OCI-M2 (cell line): ENCODE measurements at regions not wholly inside any gene's neighbourhood (a gene's known extent, or its start where the extent isn't known, plus 50 kb on each side); places are given as distances from the start of the nearest gene placed in this dataset.
"Not testable (repeated sequence)": the region's sequence is repeated elsewhere in the genome, so short reads cannot be mapped to it uniquely, and the experiment has no call there.

Experiments used
- DNase-seq: peaks from one replicate; lab custom pipeline; 2025; ENCODE audit not compliant: unreplicated experiment; lab: John Stamatoyannopoulos, UW

DNA sequence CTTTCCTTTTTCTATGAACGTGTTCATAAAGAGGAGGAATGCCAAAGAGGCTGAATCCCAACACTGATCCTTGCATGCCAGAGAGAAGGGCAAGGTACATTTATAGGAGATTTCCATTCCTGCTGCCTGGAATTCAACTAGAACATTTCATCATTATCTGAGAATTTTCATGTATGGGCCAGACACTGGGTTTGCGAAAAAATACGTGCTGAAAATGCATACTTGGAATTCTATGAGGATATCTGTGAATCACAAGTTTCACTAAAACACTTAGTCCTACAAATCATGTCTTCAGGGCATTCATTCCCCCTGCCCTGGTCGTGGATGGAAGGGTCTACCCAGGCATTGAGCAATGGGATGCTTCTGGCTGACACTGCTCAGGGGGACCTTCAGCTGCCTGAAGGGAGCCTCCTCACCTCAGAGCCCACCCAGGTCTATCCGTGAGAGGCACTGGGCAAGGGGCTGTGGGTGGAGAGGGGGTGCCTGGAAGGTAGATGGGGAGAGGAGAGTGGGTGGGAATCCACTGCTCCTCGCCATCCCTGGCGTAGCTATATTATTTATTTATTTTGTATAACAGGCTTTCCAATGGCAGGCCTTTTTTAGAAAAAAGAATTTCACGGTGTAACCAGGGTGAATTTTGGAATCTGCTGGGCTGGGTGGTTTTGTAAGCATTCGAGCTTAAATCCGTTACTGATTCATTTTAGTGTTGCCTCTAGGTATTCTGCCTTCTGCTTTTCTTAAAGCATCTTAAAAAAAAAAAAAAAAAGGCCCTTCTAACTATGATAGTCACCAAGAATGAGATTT lies 560.6 kb upstream of the ID2 start:
- no peak for DNase-seq

DNA sequence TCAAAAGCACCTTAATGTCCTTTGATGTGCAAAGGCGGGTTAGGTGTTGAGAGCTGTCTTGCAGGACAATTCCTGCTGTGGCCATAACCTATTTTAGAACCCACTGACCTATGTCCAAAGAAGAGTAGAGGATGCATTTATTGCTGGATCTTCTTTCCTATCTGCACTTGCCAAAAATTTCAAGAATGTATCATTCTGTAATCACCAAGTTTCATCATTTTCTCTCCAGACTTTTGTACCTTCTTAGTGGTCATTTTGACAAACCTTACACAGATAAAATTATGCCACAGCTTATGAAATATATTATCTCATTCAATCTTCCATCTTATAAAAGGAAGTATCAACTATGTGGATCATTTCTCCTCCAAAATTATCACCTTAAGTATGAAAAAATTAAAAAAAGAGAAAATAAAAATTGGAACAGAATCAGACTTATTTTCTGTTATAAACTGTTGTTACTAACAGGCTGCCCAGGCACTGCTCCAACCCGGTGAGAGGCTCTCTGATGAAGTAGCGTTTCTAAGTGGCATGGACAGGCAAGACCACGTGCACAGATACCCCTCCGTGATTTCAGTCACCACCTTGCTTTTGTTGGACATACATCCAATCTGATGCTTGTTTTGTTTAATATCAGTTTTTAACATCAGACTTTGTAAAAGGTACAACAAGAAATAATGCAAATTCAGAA lies 559.9 kb upstream of the ID2 start:
- DNase-seq: no peak

DNA sequence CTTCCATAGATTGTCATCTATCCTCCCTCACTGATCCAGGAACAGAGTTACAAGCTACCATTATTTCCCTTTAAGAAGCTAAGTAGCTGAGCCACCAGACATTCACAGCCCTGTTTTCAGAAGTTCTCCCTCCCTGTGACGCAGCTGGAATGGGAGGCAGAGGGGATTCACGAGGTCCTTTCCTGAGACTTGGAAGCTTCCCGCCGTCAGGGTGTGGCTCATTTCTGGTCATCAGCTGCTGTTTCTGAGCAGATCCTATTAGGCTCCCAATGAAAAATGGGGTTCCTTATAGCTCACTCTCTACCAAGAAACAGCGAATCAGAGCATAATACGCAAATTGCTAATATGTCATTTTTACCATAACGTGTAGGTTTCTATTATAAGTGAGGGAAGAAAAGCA lies 559.3 kb upstream of the ID2 start:
- no peak for DNase-seq

DNA sequence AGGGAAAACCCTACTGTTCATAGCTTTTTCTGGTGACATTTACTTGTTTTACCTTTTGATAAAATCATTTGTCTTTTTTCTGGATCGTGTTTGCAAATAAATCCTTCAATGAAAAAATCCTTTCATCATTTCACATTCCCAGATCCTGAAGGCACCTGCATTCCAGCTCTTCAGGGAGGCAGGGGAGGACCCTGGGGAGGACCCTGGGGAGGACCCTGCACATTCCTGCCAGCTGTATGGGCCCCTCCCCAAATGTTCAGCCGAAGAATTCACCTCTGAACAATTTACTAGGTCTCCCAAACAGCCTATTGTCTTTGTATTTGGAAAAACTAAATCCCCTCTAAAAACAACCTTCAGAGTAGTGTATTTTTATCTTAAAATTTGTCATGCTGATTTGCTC lies 558.4 kb upstream of the ID2 start:
- no peak for DNase-seq

DNA sequence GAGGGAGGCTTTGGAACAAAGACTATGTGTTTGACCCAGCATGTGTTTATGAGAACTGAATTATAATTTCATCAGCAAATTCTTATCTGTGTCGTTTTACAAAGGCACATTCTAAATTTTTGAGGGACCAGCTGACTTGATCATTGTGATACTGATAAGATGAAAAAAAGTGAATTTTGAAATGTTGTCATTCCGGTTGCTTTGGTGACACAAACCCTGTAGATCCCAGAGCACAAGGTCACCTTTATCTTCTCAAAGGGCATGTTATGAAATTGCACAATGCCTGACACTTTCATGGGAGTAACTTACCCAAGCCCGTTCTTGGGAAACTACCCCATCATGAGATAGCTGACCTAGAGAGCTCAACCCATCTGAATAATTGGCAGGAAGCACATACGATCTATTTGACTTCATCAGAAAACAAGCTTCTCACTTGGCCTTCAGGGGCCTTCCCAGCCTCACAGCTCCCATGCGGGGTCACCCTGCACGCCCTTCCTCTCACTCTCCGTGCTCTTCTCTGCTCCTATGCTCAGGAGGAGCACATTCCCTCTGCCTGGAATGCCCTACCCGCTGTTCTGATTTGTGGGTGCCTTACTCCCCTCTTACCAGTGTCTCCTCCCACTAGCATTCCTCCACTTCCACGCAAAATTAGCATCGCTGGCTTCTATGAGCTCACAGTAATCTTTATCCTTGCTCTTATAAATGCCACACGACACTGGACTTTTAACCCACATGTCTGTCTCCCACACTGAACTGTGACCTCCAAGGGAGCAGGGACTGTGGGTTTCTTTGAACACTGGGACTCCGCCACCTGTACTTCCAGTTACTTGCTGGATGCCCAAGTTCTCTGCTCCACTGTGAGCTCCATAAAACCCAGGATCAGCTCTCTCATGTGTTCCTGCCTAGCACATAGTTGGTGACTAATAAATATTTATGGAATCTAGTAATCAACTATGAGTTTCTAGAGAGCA lies 555.8 kb upstream of the ID2 start:
- no peak for DNase-seq

DNA sequence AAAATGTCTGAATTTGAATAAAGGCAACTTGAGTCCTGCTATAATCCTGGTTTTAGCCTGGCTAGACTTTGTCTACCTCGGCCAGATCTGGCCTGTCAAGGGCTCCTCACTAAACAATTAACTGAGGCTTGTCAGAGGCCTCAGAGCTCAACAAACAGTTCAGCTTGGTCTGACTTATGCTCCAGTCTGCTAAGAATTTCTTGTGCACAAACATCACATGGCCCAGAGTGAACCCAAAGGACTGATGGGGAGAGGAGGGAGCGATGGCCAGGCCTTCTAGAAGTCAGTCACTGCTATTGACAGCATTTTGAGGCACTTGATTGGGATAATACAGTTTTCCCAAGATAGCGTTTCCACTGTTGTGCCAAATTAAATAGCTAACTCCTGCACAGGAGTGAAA lies 555.1 kb upstream of the ID2 start:
- DNase-seq: no peak

DNA sequence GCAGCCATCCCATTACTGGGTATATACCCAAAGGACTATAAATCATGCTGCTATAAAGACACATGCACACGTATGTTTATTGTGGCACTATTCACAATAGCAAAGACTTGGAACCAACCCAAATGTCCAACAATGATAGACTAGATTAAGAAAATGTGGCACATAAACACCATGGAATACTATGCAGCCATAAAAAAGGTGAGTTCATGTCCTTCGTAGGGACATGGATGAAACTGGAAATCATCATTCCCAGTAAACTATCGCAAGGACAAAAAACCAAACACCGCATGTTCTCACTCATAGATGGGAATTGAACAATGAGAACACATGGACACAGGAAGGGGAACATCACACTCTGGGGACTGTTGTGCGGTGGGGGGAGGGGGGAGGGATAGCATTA lies 550.4 kb upstream of the ID2 start:
- not testable (repeated sequence) for DNase-seq

DNA sequence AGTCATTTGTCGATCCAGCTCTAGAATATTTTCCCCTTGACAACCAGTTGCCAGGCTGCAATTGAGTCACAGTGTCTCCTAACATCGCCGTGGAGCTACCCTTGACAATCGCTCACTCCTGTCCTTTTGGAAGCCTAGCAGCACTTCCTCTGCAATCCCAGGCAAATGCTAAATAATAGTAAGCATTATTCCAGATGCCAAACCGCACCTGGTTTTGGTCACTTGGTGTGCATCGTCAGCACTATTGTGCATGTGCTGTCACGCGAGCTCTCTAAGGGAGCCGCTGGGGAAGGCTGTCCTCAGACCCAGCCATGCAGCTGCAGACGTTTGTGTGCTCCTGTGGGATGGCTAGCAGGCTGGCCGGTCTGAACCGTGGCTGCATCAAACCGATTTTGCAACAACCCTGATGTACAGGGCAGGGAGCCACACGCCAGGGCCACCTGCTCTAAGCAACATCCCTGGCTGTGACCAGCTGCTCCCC lies 549.5 kb upstream of the ID2 start:
- no peak for DNase-seq

DNA sequence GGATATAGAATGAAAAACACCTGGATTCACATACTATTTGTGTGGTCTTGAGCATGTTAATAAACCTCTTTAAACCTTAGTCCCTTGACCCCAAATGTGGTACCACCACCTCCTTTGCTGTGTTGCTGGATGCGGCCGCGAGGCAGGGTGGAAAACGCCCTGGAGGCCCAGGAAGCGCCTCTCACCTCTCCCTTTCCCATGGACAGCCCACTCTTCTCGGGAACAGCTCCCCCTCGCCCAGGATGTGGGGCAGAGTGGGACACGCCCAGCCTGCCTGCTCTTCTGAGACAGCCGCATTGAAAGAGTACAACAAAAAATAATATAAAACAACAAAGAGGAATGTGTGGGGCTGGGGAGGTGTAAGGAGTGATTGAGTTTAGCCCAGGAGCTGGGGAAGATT lies 549.0 kb upstream of the ID2 start:
- no peak for DNase-seq

DNA sequence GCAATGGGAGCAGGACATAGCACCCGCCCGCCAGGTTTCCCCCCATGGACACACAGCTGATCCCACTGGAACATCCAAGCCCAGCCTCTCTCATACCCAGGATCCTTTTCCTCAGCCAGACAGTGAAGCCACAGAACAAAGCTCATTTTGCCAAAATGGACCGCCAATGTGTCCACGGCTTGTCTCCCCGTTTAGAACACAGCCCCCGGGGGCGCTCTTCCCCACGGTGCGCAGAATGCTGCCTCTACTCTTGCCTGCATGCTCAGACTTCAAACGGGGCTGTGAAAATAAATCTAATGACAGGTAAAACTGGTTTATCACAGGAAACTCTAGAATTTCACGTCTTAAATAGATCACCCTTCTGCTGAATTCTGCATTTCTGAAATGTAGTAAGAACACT lies 548.5 kb upstream of the ID2 start:
- DNase-seq: no peak

DNA sequence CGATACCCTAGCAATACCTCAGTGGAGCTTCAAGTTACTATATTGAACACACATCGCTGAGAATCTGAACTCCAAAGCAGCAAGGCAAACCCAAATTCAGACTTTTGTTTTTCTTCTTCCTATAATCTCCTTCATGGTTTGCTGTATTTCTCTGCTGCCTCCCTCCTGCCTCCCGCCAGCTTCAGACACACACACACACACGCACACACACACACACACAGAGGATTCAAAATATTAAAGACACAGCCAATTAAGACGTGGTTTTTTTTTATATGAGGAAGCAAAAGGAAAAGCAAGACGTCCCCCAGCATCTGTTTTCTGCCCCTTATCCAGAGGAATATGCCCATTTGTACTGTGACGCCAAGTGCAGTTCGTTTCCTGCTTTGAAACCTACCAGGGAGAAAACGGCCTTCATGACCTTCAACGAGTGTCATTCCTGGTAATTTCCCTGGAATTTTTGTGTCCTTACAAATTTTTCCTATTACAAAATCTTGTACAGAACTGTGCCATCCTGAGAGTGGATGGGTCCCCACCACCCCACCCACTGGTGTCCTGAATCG lies 547.9 kb upstream of the ID2 start:
- no peak for DNase-seq

DNA sequence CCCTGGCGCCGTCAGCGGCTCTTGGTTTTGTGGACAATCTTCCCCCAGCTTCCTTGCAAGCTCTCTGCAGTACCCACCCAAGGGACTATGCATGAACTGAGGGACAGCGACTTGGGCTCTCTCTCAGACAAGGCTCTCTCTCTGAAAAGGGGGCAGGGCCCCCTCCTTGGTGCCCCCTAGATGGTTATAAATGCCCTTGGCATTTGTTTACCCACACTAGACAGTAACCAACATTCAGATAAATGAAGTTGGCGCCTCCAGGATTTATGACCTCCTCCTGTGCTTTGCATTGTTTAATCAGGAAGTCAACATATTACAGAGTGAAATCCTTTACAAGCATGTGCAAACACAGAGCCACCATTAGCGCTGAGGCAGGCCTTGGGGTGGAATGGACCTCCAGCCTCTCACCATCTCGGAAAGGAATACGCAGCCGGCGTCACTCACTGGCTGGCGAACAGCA lies 547.4 kb upstream of the ID2 start:
- no peak for DNase-seq

DNA sequence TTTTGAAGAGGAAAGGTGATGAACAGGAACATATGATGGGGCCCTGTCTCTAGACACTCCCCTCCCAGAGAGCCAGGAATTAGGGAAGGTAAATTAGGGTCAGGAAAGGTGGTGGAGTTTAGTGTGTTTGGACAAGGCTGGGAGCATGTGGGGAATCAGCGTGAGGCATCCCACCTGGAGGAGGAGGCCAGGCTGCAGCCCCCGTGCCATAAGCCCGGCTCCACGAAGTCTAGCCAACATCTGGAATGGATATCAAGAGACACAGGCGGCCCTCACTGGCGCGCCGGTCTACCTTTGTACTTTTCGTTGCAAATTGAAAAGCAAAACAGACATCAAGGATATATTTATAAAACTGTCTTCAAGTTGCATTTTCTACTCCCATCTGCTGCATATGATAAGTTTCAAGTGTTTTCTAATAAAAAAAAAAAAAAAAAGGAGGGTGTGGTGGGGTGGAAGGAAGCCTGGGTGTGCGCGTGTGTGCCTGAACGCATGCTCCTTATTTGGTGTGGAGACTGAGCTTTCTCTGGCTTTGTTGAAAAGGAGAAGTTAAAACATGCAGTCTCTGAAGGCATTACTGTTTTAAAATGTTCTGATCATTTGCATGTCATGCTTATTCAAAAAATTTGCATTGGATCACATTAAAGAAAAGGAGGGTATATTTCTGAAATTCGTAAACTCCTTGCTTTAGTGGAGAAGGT lies 546.7 kb upstream of the ID2 start:
- DNase-seq: no peak

DNA sequence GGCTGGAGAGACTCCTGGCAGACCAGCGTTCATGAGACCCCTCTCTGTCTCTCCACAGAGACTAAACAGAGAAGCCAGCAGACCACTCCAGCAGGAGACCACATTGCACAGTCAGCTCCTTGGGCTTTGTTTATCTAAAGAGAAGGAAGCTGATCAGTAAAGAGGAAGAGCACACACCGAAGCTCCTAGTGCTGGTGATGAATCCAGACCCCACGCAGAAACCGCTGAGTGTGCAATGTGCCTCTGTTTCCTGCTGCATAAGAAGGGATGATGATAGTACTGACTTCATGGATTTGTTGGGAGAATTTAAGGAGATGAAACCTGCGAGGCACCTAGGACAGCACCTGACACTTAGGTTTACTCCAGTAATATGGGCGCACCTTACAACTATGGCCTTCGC lies 544.1 kb upstream of the ID2 start:
- no peak for DNase-seq

DNA sequence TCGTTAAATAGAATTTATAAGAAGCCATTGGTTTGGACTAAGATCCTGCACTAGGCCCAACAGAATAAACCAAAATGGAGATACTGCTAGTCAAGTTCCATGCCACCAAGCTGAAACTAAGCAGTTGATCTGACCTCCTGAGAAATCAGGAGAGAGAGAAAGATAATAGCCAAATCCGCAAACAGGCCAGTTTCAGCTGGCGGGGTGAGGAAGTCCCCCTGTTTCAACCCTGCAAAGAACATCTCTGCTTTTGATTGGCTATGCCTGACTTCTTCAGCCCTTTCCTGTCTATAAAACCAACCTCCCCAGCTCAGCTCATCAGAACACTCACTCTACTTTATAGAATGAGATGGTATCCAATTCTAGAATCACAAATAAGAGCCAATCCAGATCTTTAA lies 543.3 kb upstream of the ID2 start:
- DNase-seq: no peak

DNA sequence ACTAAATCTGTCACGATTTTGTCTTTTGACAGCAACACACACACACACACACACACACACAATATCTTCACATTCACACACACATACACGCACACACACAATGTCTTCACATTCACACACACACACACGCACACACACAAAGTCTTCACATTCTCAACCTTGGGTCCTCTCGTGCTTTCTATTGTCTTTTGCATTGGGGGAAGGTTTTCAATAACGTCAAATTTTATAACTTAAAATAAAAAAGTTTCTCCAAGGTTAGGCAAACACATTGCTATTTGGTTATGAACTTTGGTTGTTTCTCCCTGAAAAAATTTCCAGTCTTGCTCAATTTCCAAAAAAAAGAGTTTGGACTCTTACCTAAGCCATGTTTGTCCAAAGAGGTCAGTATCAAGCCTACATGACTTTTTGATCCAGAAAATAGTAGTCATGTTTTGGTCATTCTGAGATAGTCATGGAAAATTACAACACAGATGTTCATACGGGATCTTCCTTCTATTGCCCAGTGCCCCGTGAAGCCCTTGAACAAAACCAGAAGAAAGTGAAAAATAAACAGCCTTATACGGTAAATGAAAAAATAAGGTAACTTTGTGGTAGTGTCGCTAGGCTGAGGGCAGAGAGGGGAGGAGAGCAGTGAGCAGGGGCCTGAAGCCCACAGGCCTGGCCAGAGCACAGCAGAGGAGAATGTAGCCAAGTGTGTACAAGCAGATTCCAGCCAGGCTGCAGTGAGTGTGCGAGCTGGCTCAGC lies 542.8 kb upstream of the ID2 start:
- DNase-seq: no peak

DNA sequence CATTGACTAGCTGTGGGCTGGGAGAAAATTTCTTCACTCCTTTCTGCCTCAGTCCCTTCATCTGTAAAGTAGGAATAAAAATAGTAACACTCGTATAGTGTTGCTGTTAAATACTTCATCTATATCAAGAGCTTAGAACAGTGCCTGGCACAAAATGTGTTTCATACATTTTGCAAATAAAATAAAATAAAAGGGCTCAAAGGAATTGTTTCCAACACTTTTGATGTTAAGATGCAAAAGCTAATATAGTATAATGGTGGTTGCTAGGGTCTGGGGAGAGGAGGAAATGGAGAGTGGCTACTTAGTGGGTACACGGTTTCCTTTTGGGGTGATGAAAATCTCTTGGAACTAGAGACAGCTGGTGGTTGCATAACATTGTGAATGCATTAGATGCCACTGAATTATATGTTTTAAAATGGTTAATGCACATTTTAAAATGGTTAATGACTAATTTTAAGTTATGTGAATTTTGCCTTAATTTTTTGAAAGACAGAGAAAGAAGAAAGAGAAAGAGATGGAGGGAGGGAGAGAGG lies 542.1 kb upstream of the ID2 start:
- DNase-seq: no peak

DNA sequence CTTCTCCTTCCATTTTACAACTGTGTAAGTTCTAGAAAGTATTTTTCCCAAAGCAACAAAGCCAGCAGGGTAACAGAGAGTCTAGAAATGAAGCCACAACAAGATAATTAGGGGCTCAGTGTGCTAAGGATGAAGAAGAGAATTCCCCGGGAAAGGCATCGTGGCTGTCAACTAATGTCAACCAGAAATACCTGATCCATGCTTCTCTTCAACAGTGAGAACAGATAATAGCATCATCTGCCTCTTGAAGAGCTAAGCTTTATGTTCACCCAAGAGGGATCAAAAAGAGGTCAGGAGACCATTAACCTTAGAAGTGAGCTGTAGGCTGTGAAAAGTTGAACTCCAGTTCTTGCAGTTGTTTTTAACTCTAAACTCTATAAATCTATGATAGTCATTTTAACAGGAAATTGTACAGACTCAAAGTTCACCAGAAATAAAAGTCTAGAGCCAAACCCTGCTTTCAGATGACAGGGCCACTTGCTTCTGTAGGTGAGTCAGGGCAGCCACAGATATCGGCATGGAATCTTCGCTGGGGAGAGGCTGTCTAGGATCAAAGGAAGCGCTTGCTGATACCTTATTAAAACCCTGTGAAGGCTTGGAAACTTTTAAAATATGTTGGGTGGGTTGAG lies 540.7 kb upstream of the ID2 start:
- DNase-seq: no peak

DNA sequence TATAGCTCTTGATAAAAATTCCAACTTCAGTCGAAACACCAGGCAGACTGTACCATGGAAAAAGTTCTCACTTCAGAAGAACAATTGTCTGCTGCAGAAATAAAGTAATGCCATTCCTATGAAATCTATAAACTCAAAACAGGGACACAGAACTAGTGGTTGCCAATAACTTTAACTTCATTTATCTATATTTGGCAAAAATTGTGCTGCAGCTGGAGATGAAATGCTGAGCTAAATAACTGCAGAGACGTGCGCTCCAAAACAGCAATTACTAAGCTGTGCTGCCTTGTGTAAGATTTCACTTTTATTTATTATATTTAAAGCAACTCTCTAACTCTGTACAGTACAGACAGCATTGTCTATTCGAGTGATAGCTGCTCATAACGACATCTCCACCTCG lies 540.1 kb upstream of the ID2 start:
- DNase-seq: no peak
